Activated naive CD8-positive, alpha-beta T cell treated with anti-CD3 and anti-CD28 coated beads for 36 hours (primary cell): ENCODE measurements at regions not wholly inside any gene's neighbourhood (a gene's known extent, or its start where the extent isn't known, plus 50 kb on each side); places are given as distances from the start of the nearest gene placed in this dataset.
"Not testable (repeated sequence)": the region's sequence is repeated elsewhere in the genome, so short reads cannot be mapped to it uniquely, and the experiment has no call there.

Source experiments
- DNase-seq: peaks from one replicate; pipeline ENCODE4 v3.0.0; 2021
- H3K27ac Mint-ChIP-seq: one replicate; pipeline ENCODE4 v1.8.0; 2022; ENCODE audit warnings: mild to moderate bottlenecking, moderate library complexity, mixed read lengths
- H3K27me3 Mint-ChIP-seq: one replicate; pipeline ENCODE4 v1.8.0; 2022; ENCODE audit warnings: mild to moderate bottlenecking, mixed read lengths
- H3K36me3 Mint-ChIP-seq: one replicate; pipeline ENCODE4 v1.8.0; 2021; ENCODE audit warnings: mild to moderate bottlenecking, mixed read lengths
- H3K4me1 Mint-ChIP-seq: one replicate; pipeline ENCODE4 v1.8.0; 2021; ENCODE audit warnings: mixed read lengths
- H3K4me3 Mint-ChIP-seq: one replicate; pipeline ENCODE4 v1.8.0; 2022; ENCODE audit warnings: mild to moderate bottlenecking, moderate library complexity, mixed read lengths
- H3K9me3 Mint-ChIP-seq: one replicate; pipeline ENCODE4 v1.8.0; 2022; ENCODE audit warnings: mixed read lengths

DNA sequence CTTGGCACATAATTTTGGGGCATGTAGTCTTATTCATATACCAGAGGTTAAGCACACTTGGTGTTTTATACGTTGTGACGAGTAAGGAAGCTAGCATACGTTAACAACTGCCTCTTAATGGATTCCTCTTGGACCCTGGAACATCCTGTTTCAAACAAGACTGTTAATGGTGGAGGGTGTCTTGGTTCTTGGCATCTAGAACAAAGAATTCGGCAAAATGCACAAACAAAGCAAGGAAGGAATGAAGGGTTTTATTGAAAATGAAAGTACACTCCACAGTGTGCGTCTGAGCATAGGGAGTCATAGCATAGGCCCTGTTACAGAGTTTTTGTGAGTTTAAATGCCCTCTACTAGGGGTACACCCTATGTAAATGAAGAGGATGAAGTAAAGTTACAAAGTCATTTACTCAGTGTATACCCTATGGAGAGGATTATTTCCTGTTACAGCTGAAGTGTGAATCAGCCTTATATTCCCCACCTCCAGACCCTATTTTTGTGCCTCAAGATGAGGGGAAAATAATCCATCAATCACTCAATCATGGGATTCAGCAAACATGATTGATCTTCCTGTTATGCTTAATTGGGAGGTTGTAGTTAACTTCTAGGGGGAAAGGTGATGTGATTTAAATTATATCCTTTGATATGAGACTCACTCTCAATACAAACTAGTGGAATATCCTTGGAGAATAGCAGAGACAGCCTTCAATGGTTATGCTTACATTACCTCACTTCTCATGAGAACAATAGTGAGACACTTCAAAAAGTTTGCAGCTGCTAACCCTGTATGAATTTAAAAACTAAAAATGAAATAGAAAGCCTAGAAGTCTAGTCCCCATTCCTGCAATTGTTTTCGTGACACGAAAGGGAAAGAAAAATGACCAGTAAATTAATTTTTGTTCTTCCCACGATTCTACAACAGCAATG lies 84.9 kb upstream of the MYO10 start:
- no peaks in the 10 kb centered on the region for H3K27me3 Mint-ChIP-seq
- no peaks in the 10 kb centered on the region for H3K36me3 Mint-ChIP-seq
- H3K9me3 Mint-ChIP-seq: no peaks in the 10 kb centered on the region
- H3K27ac Mint-ChIP-seq: no peak overlapping the region
- DNase-seq: no peak
- no peak overlapping the region for H3K4me3 Mint-ChIP-seq
- H3K4me1 Mint-ChIP-seq: no peaks in the 10 kb centered on the region

- no peaks in the 10 kb centered on the region for H3K36me3 Mint-ChIP-seq
These were observed 85.5 kb upstream of the MYO10 start for GRCh38 chr5:17021602-17021932.

GRCh38 chr5:17022296-17022695 lies 86.2 kb upstream of the MYO10 start:
- Mint-ChIP-seq H3K4me1 (no peaks in the 10 kb centered on the region), H3K9me3 (peaks cover 1% of the 10 kb centered on the region)

More at GRCh38 chr5:17021602-17021932, 85.5 kb upstream of the MYO10 start:
- H3K4me1 Mint-ChIP-seq: no peaks in the 10 kb centered on the region
- no peak overlapping the region for H3K4me3 Mint-ChIP-seq
- DNase-seq: no peak
- H3K9me3 Mint-ChIP-seq: peaks cover under 1% of the 10 kb centered on the region
- no peak overlapping the region for H3K27ac Mint-ChIP-seq
- no peaks in the 10 kb centered on the region for H3K27me3 Mint-ChIP-seq

DNA sequence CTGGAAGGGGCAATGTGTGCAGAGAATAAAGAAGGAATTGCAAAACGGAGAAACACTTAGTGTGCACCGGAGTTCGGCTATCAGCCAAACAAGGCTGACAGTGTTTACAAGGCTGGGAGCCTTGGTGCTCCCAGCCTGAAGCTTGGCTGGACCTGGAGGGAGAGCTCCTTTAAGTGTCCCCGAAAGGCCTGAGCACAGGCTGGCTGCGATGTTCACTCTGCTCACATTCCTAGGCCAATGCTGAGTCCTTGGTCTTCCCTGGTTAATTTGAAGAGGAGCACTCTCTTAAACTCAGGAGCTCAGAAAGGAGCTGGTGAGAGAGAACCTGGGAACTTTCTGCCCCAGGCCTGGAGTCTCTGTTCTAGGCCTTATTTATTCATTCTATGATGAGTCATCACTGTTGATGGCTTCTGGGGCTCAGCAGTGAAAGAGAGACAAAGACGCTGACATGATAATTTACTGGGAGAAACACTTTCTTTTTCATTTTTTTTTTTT lies 88.6 kb upstream of the MYO10 start:
- no peaks in the 10 kb centered on the region for H3K36me3 Mint-ChIP-seq
- H3K27me3 Mint-ChIP-seq: no peaks in the 10 kb centered on the region
- H3K4me3 Mint-ChIP-seq: no peak overlapping the region
- no peak overlapping the region for H3K27ac Mint-ChIP-seq
- peaks cover 1% of the 10 kb centered on the region for H3K9me3 Mint-ChIP-seq
- no peaks in the 10 kb centered on the region for H3K4me1 Mint-ChIP-seq
- DNase-seq: no peak

More at GRCh38 chr5:17022296-17022695, 86.2 kb upstream of the MYO10 start:
- Mint-ChIP-seq H3K27me3 (no peaks in the 10 kb centered on the region), H3K27ac (no peak overlapping the region), H3K4me3 (no peak overlapping the region), H3K36me3 (no peaks in the 10 kb centered on the region)
- no peak for DNase-seq

DNA sequence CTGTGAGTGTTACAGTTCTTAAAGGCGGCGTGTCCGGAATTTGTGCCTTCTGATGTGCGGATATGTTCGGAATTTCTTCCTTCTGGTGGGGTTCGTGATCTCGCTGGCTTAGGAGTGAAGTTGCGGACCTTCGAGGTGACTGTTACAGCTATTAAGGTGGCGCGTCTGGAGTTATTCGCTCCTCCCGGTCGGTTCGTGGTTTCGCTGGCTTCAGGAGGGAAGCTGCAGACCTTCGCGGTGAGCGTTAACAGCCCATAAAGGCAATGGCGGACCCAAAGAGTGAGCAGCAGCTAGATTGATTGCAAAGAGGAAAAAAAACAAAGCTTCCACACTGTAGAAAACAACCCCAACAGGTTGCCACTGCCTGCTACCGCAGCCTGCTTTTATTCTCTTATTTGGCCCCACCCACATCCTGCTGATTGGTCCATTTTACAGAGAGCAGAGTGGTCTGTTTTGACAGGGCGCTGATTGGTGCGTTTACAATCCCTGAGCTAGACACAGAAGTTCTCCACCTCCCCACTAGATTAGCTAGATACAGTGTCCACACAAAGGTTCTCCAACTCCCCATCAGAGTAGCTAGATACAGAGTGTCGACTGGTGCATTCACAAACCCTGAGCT lies 95.7 kb upstream of the MYO10 start:
- DNase-seq, H3K4me3 Mint-ChIP-seq, H3K27me3 Mint-ChIP-seq, H3K36me3 Mint-ChIP-seq, H3K4me1 Mint-ChIP-seq, H3K9me3 Mint-ChIP-seq, H3K27ac Mint-ChIP-seq: not testable (repeated sequence)

GRCh38 chr5:17032314-17032985 lies 96.4 kb upstream of the MYO10 start:
- not testable (repeated sequence) for H3K4me3 Mint-ChIP-seq, H3K4me1 Mint-ChIP-seq, H3K27me3 Mint-ChIP-seq, H3K27ac Mint-ChIP-seq, H3K36me3 Mint-ChIP-seq, H3K9me3 Mint-ChIP-seq, DNase-seq

GRCh38 chr5:17034992-17035391 lies 98.9 kb upstream of the MYO10 start:
- H3K4me1 Mint-ChIP-seq, H3K36me3 Mint-ChIP-seq, H3K27ac Mint-ChIP-seq, DNase-seq, H3K9me3 Mint-ChIP-seq, H3K4me3 Mint-ChIP-seq, H3K27me3 Mint-ChIP-seq: not testable (repeated sequence)

DNA sequence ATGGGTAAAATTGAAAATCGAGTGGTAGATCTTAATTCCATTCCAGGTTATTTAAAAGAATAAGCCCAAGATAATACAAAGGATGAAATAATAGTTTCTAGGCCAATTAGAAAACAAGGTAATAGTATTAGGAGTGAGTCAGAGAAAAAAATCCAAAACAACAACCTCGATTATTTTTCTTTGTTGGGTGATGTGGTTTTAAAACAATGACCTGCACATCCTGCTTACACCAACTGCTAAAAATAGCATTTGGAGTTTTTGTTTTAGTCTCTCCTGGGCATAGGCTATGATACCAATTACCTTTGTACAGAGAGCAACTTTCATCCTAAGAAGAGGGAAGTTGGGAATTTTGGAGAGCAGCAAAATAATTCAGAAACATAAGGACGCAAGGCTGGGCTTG lies 101.7 kb upstream of the MYO10 start:
- Mint-ChIP-seq H3K27me3 (no peaks in the 10 kb centered on the region), H3K36me3 (no peaks in the 10 kb centered on the region), H3K4me3 (no peak overlapping the region), H3K27ac (no peak overlapping the region), H3K9me3 (peaks cover 4% of the 10 kb centered on the region), H3K4me1 (no peaks in the 10 kb centered on the region)
- DNase-seq: no peak

- H3K4me1 Mint-ChIP-seq: no peaks in the 10 kb centered on the region
- no peak overlapping the region for H3K4me3 Mint-ChIP-seq
- DNase-seq: no peak
- H3K9me3 Mint-ChIP-seq: peaks cover 4% of the 10 kb centered on the region
- H3K27ac Mint-ChIP-seq: no peak overlapping the region
- H3K36me3 Mint-ChIP-seq: no peaks in the 10 kb centered on the region
- no peaks in the 10 kb centered on the region for H3K27me3 Mint-ChIP-seq
These were observed 103.1 kb upstream of the MYO10 start for GRCh38 chr5:17039170-17039569.

DNA sequence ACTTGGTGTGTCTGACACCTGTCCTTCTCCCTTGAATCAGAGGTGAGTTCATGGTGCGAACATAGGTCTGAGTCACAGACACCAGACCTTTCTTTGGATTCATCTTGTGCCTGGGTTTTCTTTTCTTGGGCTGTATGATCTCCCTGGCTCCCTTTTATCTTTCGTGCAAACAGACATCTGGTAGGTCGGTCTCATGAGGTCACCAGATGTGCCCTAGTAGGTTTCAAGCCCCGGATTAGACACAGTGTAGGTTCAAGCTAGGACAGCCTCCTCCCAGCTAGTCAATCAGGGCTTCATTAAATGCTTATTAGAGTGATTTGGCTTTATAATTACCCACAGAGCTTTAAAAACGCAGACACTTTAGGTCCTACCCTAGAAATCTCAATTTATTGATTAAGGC lies 106.0 kb upstream of the MYO10 start:
- H3K36me3 Mint-ChIP-seq: no peaks in the 10 kb centered on the region
- no peaks in the 10 kb centered on the region for H3K27me3 Mint-ChIP-seq
- H3K9me3 Mint-ChIP-seq: peaks cover 4% of the 10 kb centered on the region
- no peaks in the 10 kb centered on the region for H3K4me1 Mint-ChIP-seq
- no peak overlapping the region for H3K27ac Mint-ChIP-seq
- DNase-seq: no peak
- no peak overlapping the region for H3K4me3 Mint-ChIP-seq

- H3K4me1 Mint-ChIP-seq: no peaks in the 10 kb centered on the region
- no peak overlapping the region for H3K27ac Mint-ChIP-seq
- no peaks in the 10 kb centered on the region for H3K9me3 Mint-ChIP-seq
- H3K27me3 Mint-ChIP-seq: no peaks in the 10 kb centered on the region
- H3K36me3 Mint-ChIP-seq: no peaks in the 10 kb centered on the region
- no peak overlapping the region for H3K4me3 Mint-ChIP-seq
- no peak for DNase-seq
These were observed 110.2 kb upstream of the MYO10 start for GRCh38 chr5:17046320-17046719.

GRCh38 chr5:17050236-17050635 lies 114.1 kb upstream of the MYO10 start:
- Mint-ChIP-seq H3K27me3 (no peaks in the 10 kb centered on the region), H3K4me1 (no peaks in the 10 kb centered on the region), H3K36me3 (no peaks in the 10 kb centered on the region), H3K9me3 (no peaks in the 10 kb centered on the region), H3K4me3 (no peak overlapping the region), H3K27ac (no peak overlapping the region)
- no peak for DNase-seq

DNA sequence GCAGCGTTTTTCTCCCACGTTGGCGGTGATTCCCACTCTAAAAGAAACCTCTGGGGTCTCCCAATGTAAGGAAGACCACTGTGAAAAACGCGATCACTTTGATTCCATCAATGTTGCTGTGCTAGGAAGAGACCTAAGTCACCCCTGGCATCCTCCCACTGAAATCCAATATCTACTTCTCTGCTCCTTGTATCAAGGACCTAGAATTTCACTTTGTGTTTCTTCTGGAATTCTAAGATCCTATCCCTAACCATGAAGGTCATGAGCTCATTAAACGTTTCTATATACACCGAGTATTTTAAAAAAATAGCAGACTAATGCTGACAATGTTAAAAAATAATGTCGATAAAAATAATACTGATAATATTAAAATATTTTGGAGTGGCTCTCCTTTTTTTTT lies 118.8 kb upstream of the MYO10 start:
- peaks cover 5% of the 10 kb centered on the region for H3K27me3 Mint-ChIP-seq
- no peaks in the 10 kb centered on the region for H3K4me1 Mint-ChIP-seq
- no peaks in the 10 kb centered on the region for H3K36me3 Mint-ChIP-seq
- H3K9me3 Mint-ChIP-seq: no peaks in the 10 kb centered on the region
- H3K27ac Mint-ChIP-seq: no peak overlapping the region
- no peak overlapping the region for H3K4me3 Mint-ChIP-seq
- DNase-seq: no peak

DNA sequence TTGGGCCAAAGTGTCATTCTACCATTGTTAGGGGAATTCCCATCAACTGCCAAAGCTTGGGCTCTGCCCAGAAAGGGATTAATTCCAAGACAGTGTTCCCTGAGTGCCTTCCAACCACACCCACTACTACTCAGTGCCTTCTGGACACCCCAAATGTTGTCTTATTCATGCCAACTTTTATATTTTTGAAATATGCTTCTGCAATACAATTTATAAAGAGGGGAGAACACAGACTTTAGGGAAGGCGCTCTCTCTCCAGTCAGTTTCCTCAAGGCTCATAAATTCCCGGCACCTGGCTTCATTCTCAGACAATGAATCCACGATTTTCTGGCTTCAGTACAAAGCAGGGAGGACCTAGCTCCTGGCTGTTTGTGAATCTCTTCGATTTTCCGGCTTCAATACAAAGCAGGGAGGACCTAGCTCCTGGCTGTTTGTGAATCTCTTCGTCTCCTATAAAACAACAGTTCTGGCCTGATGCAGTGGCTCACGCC lies 120.1 kb upstream of the MYO10 start:
- H3K27ac Mint-ChIP-seq: no peak overlapping the region
- H3K4me1 Mint-ChIP-seq: no peaks in the 10 kb centered on the region
- no peak overlapping the region for H3K4me3 Mint-ChIP-seq
- peaks cover 5% of the 10 kb centered on the region for H3K27me3 Mint-ChIP-seq
- DNase-seq: no peak
- H3K9me3 Mint-ChIP-seq: no peaks in the 10 kb centered on the region
- no peaks in the 10 kb centered on the region for H3K36me3 Mint-ChIP-seq

DNA sequence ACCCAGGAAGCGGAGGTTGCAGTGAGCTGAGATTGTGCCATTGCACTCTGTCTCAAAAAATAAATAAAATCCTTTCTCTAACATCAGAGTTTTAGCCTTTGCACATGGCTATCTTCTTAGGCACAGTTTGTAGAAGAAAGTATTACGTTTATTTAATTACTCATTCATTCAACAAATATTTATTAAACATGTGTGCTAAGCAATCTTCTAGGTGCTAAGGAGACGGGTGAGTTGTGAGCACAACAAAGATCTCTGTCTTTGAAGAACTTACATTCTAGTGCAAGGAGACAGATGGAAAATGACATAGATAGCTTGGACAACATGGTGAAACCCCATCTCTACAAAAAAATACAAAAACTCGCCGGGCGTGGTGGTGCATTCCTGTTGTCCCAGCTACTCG lies 122.3 kb upstream of the MYO10 start:
- Mint-ChIP-seq H3K27ac (no peak overlapping the region), H3K4me1 (no peaks in the 10 kb centered on the region)

More for the DNA sequence above, 122.3 kb upstream of the MYO10 start:
- no peak overlapping the region for H3K4me3 Mint-ChIP-seq
- DNase-seq: no peak
- H3K9me3 Mint-ChIP-seq: no peaks in the 10 kb centered on the region
- peaks cover 5% of the 10 kb centered on the region for H3K27me3 Mint-ChIP-seq
- H3K36me3 Mint-ChIP-seq: no peaks in the 10 kb centered on the region
